SK-N-MC (cell line): ENCODE measurements at regions not wholly inside any gene's neighbourhood (a gene's known extent, or its start where the extent isn't known, plus 50 kb on each side); places are given as distances from the start of the nearest gene placed in this dataset.

Source experiments
- EZH2 ChIP-seq: fragments of 200-600 bp; sonication (generic); IDR thresholded peaks from one replicate; pipeline ENCODE4 v1.6.1; 2017; ENCODE audit warnings: antibody characterized with exemption
- FOXP2 ChIP-seq: optimal IDR thresholded peaks from 2 replicates; pipeline ENCODE3; 2011; ENCODE audit warnings: mild to moderate bottlenecking, moderate library complexity; ENCODE audit not compliant: insufficient read depth; ENCODE audit errors: extremely low read length, control extremely low read depth
- POLR2AphosphoS5 ChIP-seq: IDR thresholded peaks from 2 replicates; pipeline ENCODE4 v1.6.1; 2012; ENCODE audit warnings: mild to moderate bottlenecking, low read depth, low read length, borderline replicate concordance

GRCh38 chr3:78153973-78154372 lies 1114.1 kb downstream of the ROBO2 start:
- TF ChIP-seq EZH2 (no peak), POLR2AphosphoS5 (no peak), FOXP2 (no peak)
